HEK293 (cell line): ENCODE measurements at regions not wholly inside any gene's neighbourhood (a gene's known extent, or its start where the extent isn't known, plus 50 kb on each side); places are given as distances from the start of the nearest gene placed in this dataset.

Experiments
- CTCF ChIA-PET: fragments of 350-600 bp; formaldehyde crosslinking; extraction: SDS; loops from one replicate; lab custom pipeline; 2021; ENCODE audit warnings: antibody characterized with exemption; lab: Yijun Ruan, JAX
- POLR2A ChIA-PET: fragments of 300-600 bp; formaldehyde crosslinking; extraction: SDS; loops from one replicate; lab custom pipeline; 2020; ENCODE audit warnings: antibody characterized with exemption, inconsistent platforms; lab: Yijun Ruan, JAX
- H3K27ac ChIP-seq: fragments of 200-500 bp; sonication (Bioruptor generic); 2 replicates; pipeline ENCODE4 v1.5.1; 2014; ENCODE audit warnings: low read depth, low read length, control low read depth, inconsistent platforms; ENCODE audit errors: extremely low read depth
- H3K36me3 ChIP-seq, 2 experiments: fragments of 200-500 bp in 1 of 2; sonication (Bioruptor generic) in 1 of 2; 1 replicate in 1 of 2; 2 replicates in 1 of 2; pipeline ENCODE4 v1.5.1; 2014 to 2017; ENCODE audit warnings: inconsistent platforms in 2 of 2, low read length in 2 of 2; ENCODE audit not compliant: control insufficient read depth in 2 of 2, insufficient read depth in 1 of 2
- H3K4me1 ChIP-seq: fragments of 200-500 bp; sonication (Bioruptor generic); 2 replicates; pipeline ENCODE4 v1.5.1; 2014; ENCODE audit warnings: mild to moderate bottlenecking, low read length, inconsistent platforms; ENCODE audit not compliant: control insufficient read depth, insufficient read depth
- H3K4me3 ChIP-seq: 2 replicates; pipeline ENCODE4 v1.5.1; 2011; ENCODE audit warnings: low read depth, mild to moderate bottlenecking, control low read depth, low read length, moderate library complexity
- H3K9me3 ChIP-seq: fragments of 200-500 bp; sonication (Bioruptor generic); 2 replicates; pipeline ENCODE4 v1.5.1; 2014; ENCODE audit warnings: low read depth, low read length, inconsistent platforms; ENCODE audit not compliant: control insufficient read depth, insufficient read depth
- RBAK ChIP-seq: fragments of 450-650 bp; formaldehyde crosslinking; IDR thresholded peaks from 2 replicates; pipeline ENCODE4 v1.5.1; 2016; ENCODE audit warnings: missing biosample characterization, missing genetic modification characterization
- ZNF148 ChIP-seq: fragments of 450-650 bp; formaldehyde crosslinking; IDR thresholded peaks from 2 replicates; pipeline ENCODE4 v1.5.0; 2017; ENCODE audit warnings: missing biosample characterization, missing genetic modification characterization, borderline replicate concordance
- ZNF16 ChIP-seq: fragments of 450-650 bp; formaldehyde crosslinking; IDR thresholded peaks from 2 replicates; pipeline ENCODE4 v1.5.1; 2016; ENCODE audit warnings: low read depth, missing biosample characterization, missing genetic modification characterization
- ZNF266 ChIP-seq: fragments of 450-650 bp; formaldehyde crosslinking; IDR thresholded peaks from 2 replicates; pipeline ENCODE4 v1.5.1; 2016; ENCODE audit warnings: missing biosample characterization, missing genetic modification characterization, low read depth
- ZNF354C ChIP-seq: fragments of 450-650 bp; formaldehyde crosslinking; IDR thresholded peaks from 2 replicates; pipeline ENCODE4 v1.5.1; 2016; ENCODE audit warnings: missing biosample characterization, missing genetic modification characterization, low read depth, borderline replicate concordance
- ZNF366 ChIP-seq: fragments of 450-650 bp; formaldehyde crosslinking; conservative IDR thresholded peaks from 2 replicates; pipeline ENCODE4 v1.5.1; 2016; ENCODE audit warnings: missing biosample characterization, missing genetic modification characterization
- ZNF510 ChIP-seq: fragments of 450-650 bp; formaldehyde crosslinking; IDR thresholded peaks from 2 replicates; pipeline ENCODE4 v1.5.1; 2018; ENCODE audit warnings: mild to moderate bottlenecking, missing genetic modification characterization, missing biosample characterization; ENCODE audit not compliant: insufficient replicate concordance
- ZNF585B ChIP-seq: fragments of 450-650 bp; formaldehyde crosslinking; IDR thresholded peaks from 2 replicates; pipeline ENCODE4 v1.5.1; 2016; ENCODE audit warnings: missing biosample characterization, missing genetic modification characterization
- ZNF600 ChIP-seq: fragments of 450-650 bp; formaldehyde crosslinking; IDR thresholded peaks from 2 replicates; pipeline ENCODE4 v1.5.1; 2016; ENCODE audit warnings: missing biosample characterization, missing genetic modification characterization
- ZNF658 ChIP-seq: fragments of 450-650 bp; formaldehyde crosslinking; IDR thresholded peaks from 2 replicates; pipeline ENCODE4; 2016; ENCODE audit warnings: missing biosample characterization, missing genetic modification characterization
- ZNF76 ChIP-seq: fragments of 450-650 bp; formaldehyde crosslinking; IDR thresholded peaks from 2 replicates; pipeline ENCODE4; 2016; ENCODE audit warnings: low read depth, missing biosample characterization, missing genetic modification characterization, borderline replicate concordance
- TF ChIP-seq, protein P1 (sequence below): fragments of 450-650 bp; formaldehyde crosslinking; IDR thresholded peaks from 2 replicates; pipeline ENCODE4 v1.5.1; 2016; ENCODE audit warnings: missing biosample characterization, missing genetic modification characterization
- TF ChIP-seq, protein P2 (sequence below): fragments of 450-650 bp; formaldehyde crosslinking; IDR thresholded peaks from 2 replicates; pipeline ENCODE4 v1.5.1; 2017; ENCODE audit warnings: missing biosample characterization, missing genetic modification characterization
- TF ChIP-seq, protein P3 (sequence below): fragments of 450-650 bp; formaldehyde crosslinking; IDR thresholded peaks from 2 replicates; pipeline ENCODE4 v1.5.1; 2016; ENCODE audit warnings: missing biosample characterization, missing genetic modification characterization
- TF ChIP-seq, protein P4 (sequence below): fragments of 450-650 bp; formaldehyde crosslinking; IDR thresholded peaks from 2 replicates; pipeline ENCODE4 v1.5.1; 2016; ENCODE audit warnings: missing biosample characterization, missing genetic modification characterization

DNA sequence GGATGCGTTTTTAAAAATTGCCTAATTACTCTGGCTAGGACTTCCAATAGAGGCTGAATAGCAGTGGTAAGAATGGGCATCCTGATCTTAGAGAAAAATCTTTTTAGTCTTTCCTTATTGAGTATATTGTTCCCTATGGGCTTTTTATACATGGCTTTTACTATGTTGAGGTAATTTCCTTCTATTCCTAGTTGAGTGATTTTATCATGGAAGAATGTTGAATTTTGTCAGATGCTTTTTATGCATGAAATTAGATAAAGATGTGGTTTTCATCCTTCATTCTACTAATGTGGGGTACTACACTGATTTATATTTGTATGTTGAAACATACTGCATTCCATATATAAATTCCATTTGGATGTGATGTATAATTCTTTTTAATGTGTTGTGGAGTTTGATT is 2673.8 kb downstream of the PCDH9 start (continued):
- TF ChIP-seq, protein P1, sequence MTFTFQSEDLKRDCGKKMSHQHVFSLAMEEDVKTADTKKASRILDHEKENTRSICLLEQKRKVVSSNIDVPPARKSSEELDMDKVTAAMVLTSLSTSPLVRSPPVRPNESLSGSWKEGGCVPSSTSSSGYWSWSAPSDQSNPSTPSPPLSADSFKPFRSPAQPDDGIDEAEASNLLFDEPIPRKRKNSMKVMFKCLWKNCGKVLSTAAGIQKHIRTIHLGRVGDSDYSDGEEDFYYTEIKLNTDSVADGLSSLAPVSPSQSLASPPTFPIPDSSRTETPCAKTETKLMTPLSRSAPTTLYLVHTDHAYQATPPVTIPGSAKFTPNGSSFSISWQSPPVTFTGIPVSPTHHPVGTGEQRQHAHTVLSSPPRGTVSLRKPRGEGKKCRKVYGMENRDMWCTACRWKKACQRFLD = no peak
- TF ChIP-seq ZNF266 (tag by site-specific recombination) = no peak

DNA sequence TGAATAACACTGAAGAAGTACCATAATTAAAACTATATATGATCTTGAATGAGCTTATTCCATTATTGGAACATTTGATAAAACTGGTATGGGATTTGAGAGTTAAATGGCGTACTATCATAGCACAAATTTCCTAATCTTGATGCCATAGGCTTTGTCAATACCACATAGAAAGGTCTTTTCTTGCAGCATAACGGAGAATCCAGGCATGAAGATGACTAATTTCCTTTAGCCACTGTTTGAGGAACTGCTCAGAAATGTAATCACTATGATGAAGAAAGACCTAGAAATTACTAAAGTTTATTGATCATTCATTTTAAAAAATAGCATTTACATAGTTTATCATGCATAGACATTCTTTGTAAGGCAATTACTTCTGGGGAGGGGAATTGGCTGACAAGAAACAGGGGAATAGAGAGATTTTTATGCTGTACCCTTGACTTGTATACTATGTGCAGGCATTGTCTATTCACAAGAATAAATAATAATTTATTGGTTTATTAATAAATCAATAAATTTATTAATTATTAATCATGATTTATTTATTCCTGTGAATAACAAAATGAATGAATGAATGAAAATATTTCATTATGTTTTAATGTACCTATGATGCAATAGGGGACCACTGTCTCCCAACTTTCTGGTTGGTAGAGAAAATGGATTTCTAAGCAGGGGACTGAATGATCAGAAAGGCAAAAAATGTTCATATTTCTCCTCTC is 2676.6 kb downstream of the PCDH9 start:
- no peak for TF ChIP-seq ZNF16 (tag by site-specific recombination)
- no peak for TF ChIP-seq ZNF76
- TF ChIP-seq, protein P2, sequence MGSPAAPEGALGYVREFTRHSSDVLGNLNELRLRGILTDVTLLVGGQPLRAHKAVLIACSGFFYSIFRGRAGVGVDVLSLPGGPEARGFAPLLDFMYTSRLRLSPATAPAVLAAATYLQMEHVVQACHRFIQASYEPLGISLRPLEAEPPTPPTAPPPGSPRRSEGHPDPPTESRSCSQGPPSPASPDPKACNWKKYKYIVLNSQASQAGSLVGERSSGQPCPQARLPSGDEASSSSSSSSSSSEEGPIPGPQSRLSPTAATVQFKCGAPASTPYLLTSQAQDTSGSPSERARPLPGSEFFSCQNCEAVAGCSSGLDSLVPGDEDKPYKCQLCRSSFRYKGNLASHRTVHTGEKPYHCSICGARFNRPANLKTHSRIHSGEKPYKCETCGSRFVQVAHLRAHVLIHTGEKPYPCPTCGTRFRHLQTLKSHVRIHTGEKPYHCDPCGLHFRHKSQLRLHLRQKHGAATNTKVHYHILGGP (tag by site-specific recombination) = no peak
- no peak for TF ChIP-seq ZNF148 (tag by site-specific recombination)
- TF ChIP-seq, protein P3, sequence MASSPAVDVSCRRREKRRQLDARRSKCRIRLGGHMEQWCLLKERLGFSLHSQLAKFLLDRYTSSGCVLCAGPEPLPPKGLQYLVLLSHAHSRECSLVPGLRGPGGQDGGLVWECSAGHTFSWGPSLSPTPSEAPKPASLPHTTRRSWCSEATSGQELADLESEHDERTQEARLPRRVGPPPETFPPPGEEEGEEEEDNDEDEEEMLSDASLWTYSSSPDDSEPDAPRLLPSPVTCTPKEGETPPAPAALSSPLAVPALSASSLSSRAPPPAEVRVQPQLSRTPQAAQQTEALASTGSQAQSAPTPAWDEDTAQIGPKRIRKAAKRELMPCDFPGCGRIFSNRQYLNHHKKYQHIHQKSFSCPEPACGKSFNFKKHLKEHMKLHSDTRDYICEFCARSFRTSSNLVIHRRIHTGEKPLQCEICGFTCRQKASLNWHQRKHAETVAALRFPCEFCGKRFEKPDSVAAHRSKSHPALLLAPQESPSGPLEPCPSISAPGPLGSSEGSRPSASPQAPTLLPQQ (tag by site-specific recombination) = no peak
- TF ChIP-seq ZNF366 (tag by site-specific recombination) = no peak
- no peak for TF ChIP-seq ZNF354C
- no peak for TF ChIP-seq RBAK (tag by site-specific recombination)
- TF ChIP-seq, protein P4, sequence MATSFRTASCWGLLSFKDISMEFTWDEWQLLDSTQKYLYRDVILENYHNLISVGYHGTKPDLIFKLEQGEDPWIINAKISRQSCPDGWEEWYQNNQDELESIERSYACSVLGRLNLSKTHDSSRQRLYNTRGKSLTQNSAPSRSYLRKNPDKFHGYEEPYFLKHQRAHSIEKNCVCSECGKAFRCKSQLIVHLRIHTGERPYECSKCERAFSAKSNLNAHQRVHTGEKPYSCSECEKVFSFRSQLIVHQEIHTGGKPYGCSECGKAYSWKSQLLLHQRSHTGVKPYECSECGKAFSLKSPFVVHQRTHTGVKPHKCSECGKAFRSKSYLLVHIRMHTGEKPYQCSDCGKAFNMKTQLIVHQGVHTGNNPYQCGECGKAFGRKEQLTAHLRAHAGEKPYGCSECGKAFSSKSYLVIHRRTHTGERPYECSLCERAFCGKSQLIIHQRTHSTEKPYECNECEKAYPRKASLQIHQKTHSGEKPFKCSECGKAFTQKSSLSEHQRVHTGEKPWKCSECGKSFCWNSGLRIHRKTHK = no peak
- TF ChIP-seq ZNF510 (tag by site-specific recombination) = no peak
- Histone ChIP-seq H3K9me3 (no peaks in the 10 kb centered on the region), H3K36me3 (no peaks in the 10 kb centered on the region), H3K4me1 (no peaks in the 10 kb centered on the region), H3K4me3 (no peak overlapping the region), H3K27ac (no peak overlapping the region)
- CTCF ChIA-PET = no interaction called here
- POLR2A ChIA-PET = no interaction called here

GRCh38 chr13:64551755-64552154 is 2678.4 kb downstream of the PCDH9 start:
- Histone ChIP-seq H3K4me1 (no peaks in the 10 kb centered on the region), H3K36me3 (no peaks in the 10 kb centered on the region), H3K9me3 (no peaks in the 10 kb centered on the region), H3K4me3 (no peak overlapping the region), H3K27ac (no peak overlapping the region)
- CTCF ChIA-PET = no interaction called here
- no peak for TF ChIP-seq ZNF600 (tag by site-specific recombination)
- TF ChIP-seq ZNF658 = no peak
- no peak for TF ChIP-seq ZNF585B
- POLR2A ChIA-PET = no interaction called here
